SK-N-SH treated with all-trans-retinoic acid at 6 μM for 48 hours (cell line): ENCODE measurements at regions not wholly inside any gene's neighbourhood (a gene's known extent, or its start where the extent isn't known, plus 50 kb on each side); places are given as distances from the start of the nearest gene placed in this dataset.

Source experiments
- ATAC-seq: fragments of 200-7000 bp; cut with Tn5 transposase; 3 replicates; pipeline ENCODE4 v1.9.1; 2020; ENCODE audit warnings: mild to moderate bottlenecking, moderate library complexity
- ARNTL ChIP-seq: fragments of 450-650 bp; formaldehyde crosslinking; IDR thresholded peaks from 2 replicates; pipeline ENCODE4 v1.5.0; 2020; ENCODE audit warnings: low read depth, mild to moderate bottlenecking, moderate library complexity, borderline replicate concordance
- CSDC2 ChIP-seq: fragments of 250-450 bp; sonication (Bioruptor Pico); IDR thresholded peaks from 2 replicates; pipeline ENCODE4 v1.5.0; 2020; ENCODE audit warnings: mild to moderate bottlenecking, moderate library complexity
- ESRRG ChIP-seq: fragments of 250-450 bp; sonication (Bioruptor Pico); IDR thresholded peaks from 2 replicates; pipeline ENCODE4 v1.6.1; 2021; ENCODE audit warnings: mild to moderate bottlenecking
- GLIS3 ChIP-seq: fragments of 250-450 bp; sonication (Bioruptor Pico); IDR thresholded peaks from 2 replicates; pipeline ENCODE4 v1.5.0; 2020; ENCODE audit warnings: mild to moderate bottlenecking, moderate library complexity
- ISL1 ChIP-seq: fragments of 250-450 bp; sonication (Bioruptor Pico); IDR thresholded peaks from 2 replicates; pipeline ENCODE4 v2.1.2; 2022; ENCODE audit warnings: mild to moderate bottlenecking, moderate library complexity
- OSR1 ChIP-seq: fragments of 250-450 bp; sonication (Bioruptor Pico); IDR thresholded peaks from 2 replicates; pipeline ENCODE4 v1.8.0; 2022; ENCODE audit warnings: moderate library complexity, mild to moderate bottlenecking, inconsistent platforms
- PPARA ChIP-seq: fragments of 250-450 bp; sonication (Bioruptor Pico); IDR thresholded peaks from 2 replicates; pipeline ENCODE4 v1.5.0; 2020; ENCODE audit warnings: mild to moderate bottlenecking, borderline replicate concordance
- SNAI2 ChIP-seq: fragments of 250-450 bp; sonication (Bioruptor Pico); IDR thresholded peaks from 2 replicates; pipeline ENCODE4 v1.5.0; 2020; ENCODE audit warnings: mild to moderate bottlenecking, moderate library complexity
- TOX ChIP-seq: fragments of 250-450 bp; sonication (Bioruptor Pico); IDR thresholded peaks from 2 replicates; pipeline ENCODE4 v1.8.0; 2021; ENCODE audit warnings: mild to moderate bottlenecking, moderate library complexity, borderline replicate concordance
- ZC3H10 ChIP-seq: fragments of 250-450 bp; sonication (Bioruptor Pico); IDR thresholded peaks from 2 replicates; pipeline ENCODE4 v1.5.1; 2021; ENCODE audit warnings: mild to moderate bottlenecking, moderate library complexity
- ZFP3 ChIP-seq: fragments of 250-450 bp; sonication (Bioruptor Pico); IDR thresholded peaks from 2 replicates; pipeline ENCODE4 v1.5.0; 2020; ENCODE audit warnings: mild to moderate bottlenecking, moderate library complexity
- ZFP30 ChIP-seq: fragments of 450-650 bp; formaldehyde crosslinking; IDR thresholded peaks from 2 replicates; pipeline ENCODE4 v1.5.0; 2022; ENCODE audit warnings: mild to moderate bottlenecking, moderate library complexity
- ZNF565 ChIP-seq: fragments of 450-650 bp; formaldehyde crosslinking; conservative IDR thresholded peaks from 2 replicates; pipeline ENCODE4 v1.5.0; 2020; ENCODE audit warnings: low read depth, mild to moderate bottlenecking, moderate library complexity
- ZNF70 ChIP-seq: fragments of 450-650 bp; formaldehyde crosslinking; IDR thresholded peaks from 2 replicates; pipeline ENCODE4 v1.5.0; 2020; ENCODE audit warnings: mild to moderate bottlenecking, moderate library complexity
- TF ChIP-seq, protein P1 (sequence below): fragments of 250-450 bp; sonication (Bioruptor Pico); IDR thresholded peaks from 2 replicates; pipeline ENCODE4 v1.8.0; 2020; ENCODE audit warnings: mild to moderate bottlenecking, moderate library complexity, borderline replicate concordance
- TF ChIP-seq, protein P2 (sequence below): fragments of 250-450 bp; sonication (Bioruptor Pico); IDR thresholded peaks from 2 replicates; pipeline ENCODE4 v1.5.1; 2021; ENCODE audit warnings: mild to moderate bottlenecking, moderate library complexity
- TF ChIP-seq, protein P3 (sequence below): fragments of 250-450 bp; sonication (Bioruptor Pico); IDR thresholded peaks from 2 replicates; pipeline ENCODE4 v1.5.1; 2020; ENCODE audit warnings: low read depth, mild to moderate bottlenecking, moderate library complexity
- TF ChIP-seq, protein P4 (sequence below): fragments of 250-450 bp; sonication (Bioruptor Pico); IDR thresholded peaks from 2 replicates; pipeline ENCODE4 v1.5.0; 2020; ENCODE audit warnings: mild to moderate bottlenecking, moderate library complexity

DNA sequence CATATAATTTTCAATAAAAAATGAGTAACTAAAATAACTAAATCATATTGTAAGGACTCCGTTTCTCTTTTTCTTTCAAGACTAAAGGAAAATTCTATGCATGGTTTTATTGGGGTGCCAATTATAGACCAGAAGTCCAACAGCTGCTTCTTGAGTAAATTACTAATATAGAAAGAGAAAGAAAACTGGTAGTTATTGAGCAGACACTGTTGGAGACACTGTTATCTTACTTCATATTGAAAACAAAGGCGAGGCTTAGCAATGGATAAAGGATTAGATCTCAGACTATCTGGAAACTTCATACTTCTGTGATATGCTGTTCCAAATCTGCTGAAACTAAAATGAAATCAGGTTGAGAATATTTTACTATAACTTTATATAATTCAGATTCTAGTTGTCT is 169.6 kb upstream of the EYS start (continued):
- TF ChIP-seq, protein P1, sequence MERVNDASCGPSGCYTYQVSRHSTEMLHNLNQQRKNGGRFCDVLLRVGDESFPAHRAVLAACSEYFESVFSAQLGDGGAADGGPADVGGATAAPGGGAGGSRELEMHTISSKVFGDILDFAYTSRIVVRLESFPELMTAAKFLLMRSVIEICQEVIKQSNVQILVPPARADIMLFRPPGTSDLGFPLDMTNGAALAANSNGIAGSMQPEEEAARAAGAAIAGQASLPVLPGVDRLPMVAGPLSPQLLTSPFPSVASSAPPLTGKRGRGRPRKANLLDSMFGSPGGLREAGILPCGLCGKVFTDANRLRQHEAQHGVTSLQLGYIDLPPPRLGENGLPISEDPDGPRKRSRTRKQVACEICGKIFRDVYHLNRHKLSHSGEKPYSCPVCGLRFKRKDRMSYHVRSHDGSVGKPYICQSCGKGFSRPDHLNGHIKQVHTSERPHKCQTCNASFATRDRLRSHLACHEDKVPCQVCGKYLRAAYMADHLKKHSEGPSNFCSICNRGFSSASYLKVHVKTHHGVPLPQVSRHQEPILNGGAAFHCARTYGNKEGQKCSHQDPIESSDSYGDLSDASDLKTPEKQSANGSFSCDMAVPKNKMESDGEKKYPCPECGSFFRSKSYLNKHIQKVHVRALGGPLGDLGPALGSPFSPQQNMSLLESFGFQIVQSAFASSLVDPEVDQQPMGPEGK (CRISPR knock-in tag) = no peak
- TF ChIP-seq OSR1 (no peak), TOX (CRISPR knock-in tag) (no peak), ARNTL (no peak), PPARA (no peak), GLIS3 (CRISPR knock-in tag) (no peak)
- TF ChIP-seq, protein P2, sequence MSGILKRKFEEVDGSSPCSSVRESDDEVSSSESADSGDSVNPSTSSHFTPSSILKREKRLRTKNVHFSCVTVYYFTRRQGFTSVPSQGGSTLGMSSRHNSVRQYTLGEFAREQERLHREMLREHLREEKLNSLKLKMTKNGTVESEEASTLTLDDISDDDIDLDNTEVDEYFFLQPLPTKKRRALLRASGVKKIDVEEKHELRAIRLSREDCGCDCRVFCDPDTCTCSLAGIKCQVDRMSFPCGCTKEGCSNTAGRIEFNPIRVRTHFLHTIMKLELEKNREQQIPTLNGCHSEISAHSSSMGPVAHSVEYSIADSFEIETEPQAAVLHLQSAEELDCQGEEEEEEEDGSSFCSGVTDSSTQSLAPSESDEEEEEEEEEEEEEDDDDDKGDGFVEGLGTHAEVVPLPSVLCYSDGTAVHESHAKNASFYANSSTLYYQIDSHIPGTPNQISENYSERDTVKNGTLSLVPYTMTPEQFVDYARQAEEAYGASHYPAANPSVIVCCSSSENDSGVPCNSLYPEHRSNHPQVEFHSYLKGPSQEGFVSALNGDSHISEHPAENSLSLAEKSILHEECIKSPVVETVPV (CRISPR knock-in tag) = no peak

DNA sequence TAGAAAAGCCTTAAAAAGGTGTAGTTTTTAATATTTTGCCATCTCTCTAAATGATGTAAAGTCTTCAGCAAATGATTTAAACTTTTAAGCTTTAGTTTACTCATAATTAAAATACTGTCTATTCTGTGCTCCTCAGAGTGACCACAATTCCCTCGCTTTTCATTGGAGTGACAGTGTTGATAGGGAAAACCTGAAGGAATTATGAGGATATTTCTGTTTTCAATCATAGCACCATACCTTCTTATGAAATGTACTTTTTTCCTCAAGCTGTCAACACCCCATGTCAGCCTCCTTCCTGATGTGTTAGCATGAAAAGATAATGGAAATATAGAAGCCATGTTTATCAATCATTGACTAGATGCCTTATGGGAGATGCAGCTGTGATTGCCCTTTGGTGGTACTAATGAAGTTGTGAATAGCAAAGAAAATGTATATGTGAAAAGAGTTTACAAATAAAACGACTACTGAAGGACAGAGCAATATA is 145.4 kb upstream of the EYS start:
- no peak for ATAC-seq
- TF ChIP-seq ISL1 (CRISPR knock-in tag) (no peak), GLIS3 (CRISPR knock-in tag) (no peak), PPARA (no peak), CSDC2 (CRISPR knock-in tag) (no peak), ZNF565 (CRISPR knock-in tag) (no peak), ZFP3 (CRISPR knock-in tag) (no peak), OSR1 (no peak), ZC3H10 (CRISPR knock-in tag) (no peak)
- TF ChIP-seq, protein P1 (CRISPR knock-in tag) = no peak
- TF ChIP-seq, protein P3, sequence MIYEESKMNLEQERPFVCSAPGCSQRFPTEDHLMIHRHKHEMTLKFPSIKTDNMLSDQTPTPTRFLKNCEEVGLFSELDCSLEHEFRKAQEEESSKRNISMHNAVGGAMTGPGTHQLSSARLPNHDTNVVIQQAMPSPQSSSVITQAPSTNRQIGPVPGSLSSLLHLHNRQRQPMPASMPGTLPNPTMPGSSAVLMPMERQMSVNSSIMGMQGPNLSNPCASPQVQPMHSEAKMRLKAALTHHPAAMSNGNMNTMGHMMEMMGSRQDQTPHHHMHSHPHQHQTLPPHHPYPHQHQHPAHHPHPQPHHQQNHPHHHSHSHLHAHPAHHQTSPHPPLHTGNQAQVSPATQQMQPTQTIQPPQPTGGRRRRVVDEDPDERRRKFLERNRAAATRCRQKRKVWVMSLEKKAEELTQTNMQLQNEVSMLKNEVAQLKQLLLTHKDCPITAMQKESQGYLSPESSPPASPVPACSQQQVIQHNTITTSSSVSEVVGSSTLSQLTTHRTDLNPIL (CRISPR knock-in tag) = no peak

DNA sequence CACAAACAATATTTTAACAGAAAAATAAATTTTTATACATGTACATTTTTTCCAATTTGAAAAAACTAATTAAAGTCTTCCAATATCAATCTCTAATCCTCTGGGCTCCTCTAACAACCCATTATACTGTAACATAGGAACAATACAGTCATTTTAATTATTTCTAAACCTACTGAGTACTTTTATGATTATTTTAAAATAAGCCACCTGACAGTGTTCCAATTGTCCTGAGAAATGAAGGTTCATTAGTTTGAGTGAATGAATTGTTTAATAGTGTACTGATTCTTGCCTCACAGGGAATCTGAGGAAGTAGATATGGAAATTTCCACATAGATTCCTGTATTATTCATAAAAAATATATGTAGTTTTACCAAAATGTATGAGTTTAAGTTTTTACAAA is 123.1 kb upstream of the EYS start:
- TF ChIP-seq ZNF70 (CRISPR knock-in tag) = no peak
- TF ChIP-seq, protein P1 (CRISPR knock-in tag) = no peak
- TF ChIP-seq ZNF565 (CRISPR knock-in tag) = no peak
- no peak for ATAC-seq

DNA sequence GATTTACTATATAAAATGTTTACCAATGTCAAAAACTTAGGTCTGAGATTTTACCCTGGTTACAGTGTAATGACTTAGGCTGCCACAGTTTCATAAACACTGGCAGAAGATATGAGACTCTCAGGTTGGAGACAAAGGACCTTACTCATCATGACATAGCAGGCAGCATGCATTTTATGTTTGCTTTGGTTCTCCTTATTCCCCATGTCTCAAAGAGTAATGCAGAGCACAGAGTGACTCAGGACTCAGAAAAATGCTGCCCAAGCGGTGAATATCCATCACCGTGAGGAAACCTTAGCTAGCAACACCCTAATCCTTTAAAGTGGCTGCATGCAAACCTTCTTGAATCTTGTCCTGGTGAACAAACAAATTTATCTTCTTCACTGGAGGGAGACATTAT is 112.1 kb upstream of the EYS start:
- no peak for ATAC-seq
- TF ChIP-seq SNAI2 (CRISPR knock-in tag) = no peak
- TF ChIP-seq, protein P4, sequence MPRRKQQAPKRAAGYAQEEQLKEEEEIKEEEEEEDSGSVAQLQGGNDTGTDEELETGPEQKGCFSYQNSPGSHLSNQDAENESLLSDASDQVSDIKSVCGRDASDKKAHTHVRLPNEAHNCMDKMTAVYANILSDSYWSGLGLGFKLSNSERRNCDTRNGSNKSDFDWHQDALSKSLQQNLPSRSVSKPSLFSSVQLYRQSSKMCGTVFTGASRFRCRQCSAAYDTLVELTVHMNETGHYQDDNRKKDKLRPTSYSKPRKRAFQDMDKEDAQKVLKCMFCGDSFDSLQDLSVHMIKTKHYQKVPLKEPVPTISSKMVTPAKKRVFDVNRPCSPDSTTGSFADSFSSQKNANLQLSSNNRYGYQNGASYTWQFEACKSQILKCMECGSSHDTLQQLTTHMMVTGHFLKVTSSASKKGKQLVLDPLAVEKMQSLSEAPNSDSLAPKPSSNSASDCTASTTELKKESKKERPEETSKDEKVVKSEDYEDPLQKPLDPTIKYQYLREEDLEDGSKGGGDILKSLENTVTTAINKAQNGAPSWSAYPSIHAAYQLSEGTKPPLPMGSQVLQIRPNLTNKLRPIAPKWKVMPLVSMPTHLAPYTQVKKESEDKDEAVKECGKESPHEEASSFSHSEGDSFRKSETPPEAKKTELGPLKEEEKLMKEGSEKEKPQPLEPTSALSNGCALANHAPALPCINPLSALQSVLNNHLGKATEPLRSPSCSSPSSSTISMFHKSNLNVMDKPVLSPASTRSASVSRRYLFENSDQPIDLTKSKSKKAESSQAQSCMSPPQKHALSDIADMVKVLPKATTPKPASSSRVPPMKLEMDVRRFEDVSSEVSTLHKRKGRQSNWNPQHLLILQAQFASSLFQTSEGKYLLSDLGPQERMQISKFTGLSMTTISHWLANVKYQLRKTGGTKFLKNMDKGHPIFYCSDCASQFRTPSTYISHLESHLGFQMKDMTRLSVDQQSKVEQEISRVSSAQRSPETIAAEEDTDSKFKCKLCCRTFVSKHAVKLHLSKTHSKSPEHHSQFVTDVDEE (CRISPR knock-in tag) = no peak
- no peak for TF ChIP-seq ZFP30
- TF ChIP-seq ARNTL = no peak
- TF ChIP-seq, protein P2 (CRISPR knock-in tag) = no peak
- TF ChIP-seq, protein P3 (CRISPR knock-in tag) = no peak
- TF ChIP-seq OSR1 = no peak
- no peak for TF ChIP-seq ESRRG (CRISPR knock-in tag)
